ENCODE measurements at regions not wholly inside any gene's neighbourhood (a gene's known extent, or its start where the extent isn't known, plus 50 kb on each side); places are given as distances from the start of the nearest gene placed in this dataset.

DNA sequence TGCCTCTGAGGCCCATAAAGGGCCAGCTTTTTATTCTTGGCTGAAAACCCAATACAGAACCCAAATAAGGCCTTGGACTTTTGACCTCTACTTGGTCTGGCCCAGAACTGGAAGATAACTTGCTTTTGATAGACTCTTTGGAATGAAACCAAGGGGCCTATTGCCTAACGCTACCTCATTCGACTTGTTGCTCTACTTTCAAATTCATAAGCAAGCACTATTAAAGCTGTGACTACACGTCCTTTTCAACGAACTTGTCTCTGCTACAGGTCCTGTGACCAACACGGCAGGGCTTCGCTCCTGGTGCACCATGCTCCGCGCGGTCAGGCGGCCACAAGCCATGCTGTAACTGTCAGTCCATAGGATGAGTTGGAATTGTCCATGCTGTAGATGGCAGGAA is 385.4 kb downstream of the MFSD1 start:
- no peak for DNase-seq (ENCODE audit: extremely low spot score, unreplicated experiment)
- Mint-ChIP-seq H3K27ac (no peak overlapping the region), H3K27me3 (peaks cover 25% of the 10 kb centered on the region), H3K4me3 (no peak overlapping the region), H3K4me1 (ENCODE audit: unreplicated experiment) (peaks cover 23% of the 10 kb centered on the region), H3K9me3 (peaks cover 6% of the 10 kb centered on the region), H3K36me3 (no peaks in the 10 kb centered on the region)
- TF ChIP-seq, protein P1, sequence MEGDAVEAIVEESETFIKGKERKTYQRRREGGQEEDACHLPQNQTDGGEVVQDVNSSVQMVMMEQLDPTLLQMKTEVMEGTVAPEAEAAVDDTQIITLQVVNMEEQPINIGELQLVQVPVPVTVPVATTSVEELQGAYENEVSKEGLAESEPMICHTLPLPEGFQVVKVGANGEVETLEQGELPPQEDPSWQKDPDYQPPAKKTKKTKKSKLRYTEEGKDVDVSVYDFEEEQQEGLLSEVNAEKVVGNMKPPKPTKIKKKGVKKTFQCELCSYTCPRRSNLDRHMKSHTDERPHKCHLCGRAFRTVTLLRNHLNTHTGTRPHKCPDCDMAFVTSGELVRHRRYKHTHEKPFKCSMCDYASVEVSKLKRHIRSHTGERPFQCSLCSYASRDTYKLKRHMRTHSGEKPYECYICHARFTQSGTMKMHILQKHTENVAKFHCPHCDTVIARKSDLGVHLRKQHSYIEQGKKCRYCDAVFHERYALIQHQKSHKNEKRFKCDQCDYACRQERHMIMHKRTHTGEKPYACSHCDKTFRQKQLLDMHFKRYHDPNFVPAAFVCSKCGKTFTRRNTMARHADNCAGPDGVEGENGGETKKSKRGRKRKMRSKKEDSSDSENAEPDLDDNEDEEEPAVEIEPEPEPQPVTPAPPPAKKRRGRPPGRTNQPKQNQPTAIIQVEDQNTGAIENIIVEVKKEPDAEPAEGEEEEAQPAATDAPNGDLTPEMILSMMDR (conservative IDR thresholded peaks at IDR 0.05): no peak

DNA sequence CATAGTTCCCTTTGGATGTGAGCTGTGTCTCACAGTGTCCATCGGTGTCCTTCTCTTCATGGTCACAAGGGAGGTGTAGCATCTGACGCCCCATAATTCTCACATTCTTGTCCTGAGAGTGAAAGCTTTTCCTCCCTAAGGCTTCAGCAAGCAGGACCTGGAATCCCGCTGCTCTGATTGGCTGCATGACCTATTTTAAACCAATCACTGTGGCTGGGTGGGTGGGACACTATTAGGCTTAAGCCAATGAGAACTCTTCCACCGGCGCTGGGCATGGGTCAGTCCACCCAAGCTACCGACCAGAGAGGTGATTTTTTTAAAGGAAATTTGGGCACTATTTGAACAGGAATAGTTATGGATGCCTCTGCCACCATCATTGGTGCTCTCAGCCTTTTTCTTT is 385.9 kb downstream of the MFSD1 start:
- no peak overlapping the region for H3K27ac Mint-ChIP-seq
- TF ChIP-seq, protein P1 (conservative IDR thresholded peaks at IDR 0.05): no peak
- H3K4me1 Mint-ChIP-seq (ENCODE audit: unreplicated experiment): peaks cover 24% of the 10 kb centered on the region
- H3K4me3 Mint-ChIP-seq: no peak overlapping the region
- no peak for DNase-seq (ENCODE audit: extremely low spot score, unreplicated experiment)
- H3K9me3 Mint-ChIP-seq: peaks cover 6% of the 10 kb centered on the region
- peaks cover 25% of the 10 kb centered on the region for H3K27me3 Mint-ChIP-seq
- H3K36me3 Mint-ChIP-seq: no peaks in the 10 kb centered on the region

DNA sequence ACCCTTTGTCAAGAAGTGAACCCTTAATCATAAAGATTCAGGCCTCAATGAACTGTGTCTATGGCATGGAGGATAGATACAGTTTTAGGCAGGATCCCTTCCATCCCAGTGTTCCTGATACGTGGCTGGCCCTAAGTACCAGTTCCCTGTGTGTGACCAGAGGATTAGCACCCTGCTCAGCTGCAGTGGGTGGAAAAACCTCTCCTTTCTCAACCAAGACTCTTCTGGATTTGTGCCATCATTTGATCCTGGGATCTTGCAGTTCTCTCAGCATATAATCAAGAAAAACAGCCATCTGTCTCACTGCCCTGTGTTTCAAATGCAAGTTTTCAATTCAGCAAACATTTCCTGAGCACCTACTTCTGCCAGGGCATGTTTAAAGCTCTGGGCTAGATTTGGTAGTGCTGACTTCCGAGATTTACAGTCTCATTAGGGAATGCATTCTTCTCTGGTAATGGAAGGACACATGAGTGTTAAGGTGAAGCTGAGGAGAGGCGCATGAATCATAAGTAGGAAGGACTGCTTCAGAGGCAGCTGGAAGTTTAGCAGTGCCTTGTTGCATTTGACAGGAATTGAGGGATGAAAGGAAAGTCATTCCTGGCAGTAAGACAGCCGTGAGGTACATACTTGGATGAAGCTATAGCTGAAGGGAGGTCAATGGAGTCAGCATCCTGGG is 388.3 kb downstream of the MFSD1 start:
- Mint-ChIP-seq H3K27ac (no peak overlapping the region), H3K4me1 (ENCODE audit: unreplicated experiment) (peaks cover 24% of the 10 kb centered on the region), H3K27me3 (peaks cover 21% of the 10 kb centered on the region), H3K4me3 (no peak overlapping the region), H3K9me3 (peaks cover 4% of the 10 kb centered on the region), H3K36me3 (no peaks in the 10 kb centered on the region)
- TF ChIP-seq, protein P1 (conservative IDR thresholded peaks at IDR 0.05): no peak
- DNase-seq (ENCODE audit: extremely low spot score, unreplicated experiment): no peak

DNA sequence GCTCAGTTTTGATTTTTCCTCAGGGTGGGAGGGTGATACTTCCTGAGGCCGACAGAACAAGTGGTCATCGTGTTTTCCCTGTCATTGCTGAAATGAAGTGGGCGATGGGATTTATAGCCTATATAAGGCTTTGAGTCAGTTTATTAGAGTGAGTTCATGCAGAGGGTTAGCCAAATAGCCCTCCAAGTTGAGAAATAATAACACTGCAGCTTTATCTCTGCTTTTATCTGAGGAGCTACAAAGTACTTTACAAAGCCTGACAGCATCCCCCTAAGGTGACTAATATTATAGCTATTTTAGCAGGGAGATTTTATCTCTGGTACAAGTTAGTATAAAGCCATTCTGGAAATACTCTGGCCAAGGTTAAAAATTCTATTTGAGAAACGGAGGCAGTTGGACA is 389.6 kb downstream of the MFSD1 start:
- DNase-seq (ENCODE audit: extremely low spot score, unreplicated experiment): no peak
- Mint-ChIP-seq H3K4me1 (ENCODE audit: unreplicated experiment) (peaks cover 20% of the 10 kb centered on the region), H3K4me3 (no peak overlapping the region), H3K9me3 (peaks cover 4% of the 10 kb centered on the region), H3K27ac (no peak overlapping the region), H3K36me3 (no peaks in the 10 kb centered on the region), H3K27me3 (peaks cover 27% of the 10 kb centered on the region)
- TF ChIP-seq, protein P1 (conservative IDR thresholded peaks at IDR 0.05): no peak

DNA sequence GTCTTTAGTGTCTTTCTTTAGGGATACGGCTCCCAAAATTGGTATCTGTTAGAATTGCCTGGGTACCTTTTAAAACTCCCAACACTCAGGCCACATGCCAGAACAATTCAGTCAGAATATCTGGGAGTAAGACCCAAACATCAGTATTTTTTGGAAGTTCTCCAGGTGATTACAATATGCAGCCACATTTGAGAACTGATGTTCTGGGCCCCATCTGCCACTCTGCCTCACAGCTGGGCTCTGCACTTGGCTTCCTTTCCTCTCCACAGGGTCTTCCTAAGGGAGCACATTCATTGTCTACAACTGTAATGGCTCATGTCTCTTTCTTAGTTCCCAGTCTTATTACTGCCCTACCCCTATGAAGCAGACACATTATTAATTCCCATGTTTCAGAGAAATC is 394.5 kb downstream of the MFSD1 start:
- TF ChIP-seq, protein P1 (conservative IDR thresholded peaks at IDR 0.05): no peak
- Mint-ChIP-seq H3K36me3 (no peaks in the 10 kb centered on the region), H3K27ac (no peak overlapping the region), H3K9me3 (peaks cover 10% of the 10 kb centered on the region), H3K4me1 (ENCODE audit: unreplicated experiment) (peaks cover 10% of the 10 kb centered on the region), H3K4me3 (no peak overlapping the region), H3K27me3 (peaks cover 28% of the 10 kb centered on the region)
- no peak for DNase-seq (ENCODE audit: extremely low spot score, unreplicated experiment)
